Endothelial cell (in vitro differentiated cells): ENCODE measurements at regions not wholly inside any gene's neighbourhood (a gene's known extent, or its start where the extent isn't known, plus 50 kb on each side); places are given as distances from the start of the nearest gene placed in this dataset.

Experiments used
- DNase-seq: peaks from one replicate; pipeline ENCODE4 v3.0.0; 2021; ENCODE audit warnings: low spot score
- H3K27ac Mint-ChIP-seq: one replicate; pipeline ENCODE4 v1.8.0; 2021; ENCODE audit warnings: mixed read lengths, inconsistent platforms; ENCODE audit not compliant: unreplicated experiment
- H3K27me3 Mint-ChIP-seq: one replicate; pipeline ENCODE4 v1.8.0; 2021; ENCODE audit warnings: mild to moderate bottlenecking, moderate library complexity, mixed read lengths, inconsistent platforms; ENCODE audit not compliant: unreplicated experiment
- H3K36me3 Mint-ChIP-seq: one replicate; pipeline ENCODE4 v1.8.0; 2021; ENCODE audit warnings: mild to moderate bottlenecking, low read depth, mixed read lengths, inconsistent platforms; ENCODE audit not compliant: unreplicated experiment
- H3K4me1 Mint-ChIP-seq: one replicate; pipeline ENCODE4 v1.8.0; 2021; ENCODE audit warnings: mild to moderate bottlenecking, mixed read lengths, inconsistent platforms; ENCODE audit not compliant: unreplicated experiment
- H3K4me3 Mint-ChIP-seq: one replicate; pipeline ENCODE4 v1.8.0; 2021; ENCODE audit warnings: mild to moderate bottlenecking, mixed read lengths, inconsistent platforms; ENCODE audit not compliant: unreplicated experiment
- H3K9me3 Mint-ChIP-seq: one replicate; pipeline ENCODE4 v1.8.0; 2021; ENCODE audit warnings: mixed read lengths, inconsistent platforms; ENCODE audit not compliant: unreplicated experiment
- CTCF ChIP-seq: fragments of 200-600 bp; sonication (generic); IDR thresholded peaks from one replicate; pipeline ENCODE4 v1.5.0; 2021; ENCODE audit warnings: antibody characterized with exemption; ENCODE audit not compliant: unreplicated experiment

- H3K4me3 Mint-ChIP-seq, result no peak overlapping the region
These were observed 1433.2 kb downstream of the LRFN5 start for GRCh38 chr14:43039881-43040280.

GRCh38 chr14:43031598-43031997, 1424.9 kb downstream of the LRFN5 start:
- Mint-ChIP-seq H3K36me3 (no peaks in the 10 kb centered on the region), H3K9me3 (no peaks in the 10 kb centered on the region), H3K4me1 (no peaks in the 10 kb centered on the region), H3K27ac (no peak overlapping the region), H3K27me3 (no peaks in the 10 kb centered on the region), H3K4me3 (no peak overlapping the region)
- no peak for DNase-seq
- no peak for TF ChIP-seq CTCF

More at GRCh38 chr14:43039881-43040280, 1433.2 kb downstream of the LRFN5 start:
- H3K36me3 Mint-ChIP-seq, result no peaks in the 10 kb centered on the region
- no peaks in the 10 kb centered on the region for H3K9me3 Mint-ChIP-seq
- H3K27ac Mint-ChIP-seq, result no peak overlapping the region
- no peaks in the 10 kb centered on the region for H3K4me1 Mint-ChIP-seq
- no peaks in the 10 kb centered on the region for H3K27me3 Mint-ChIP-seq
- no peak for TF ChIP-seq CTCF
- DNase-seq, result no peak

- Mint-ChIP-seq H3K4me3 (no peak overlapping the region), H3K9me3 (no peaks in the 10 kb centered on the region), H3K4me1 (no peaks in the 10 kb centered on the region), H3K36me3 (no peaks in the 10 kb centered on the region), H3K27me3 (no peaks in the 10 kb centered on the region), H3K27ac (no peak overlapping the region)
- TF ChIP-seq CTCF, result no peak
- DNase-seq, result no peak
These were observed 1415.6 kb downstream of the LRFN5 start for GRCh38 chr14:43022094-43022800.

GRCh38 chr14:43019826-43020225, 1413.2 kb downstream of the LRFN5 start:
- Mint-ChIP-seq H3K27ac (no peak overlapping the region), H3K4me3 (no peak overlapping the region), H3K9me3 (no peaks in the 10 kb centered on the region), H3K36me3 (no peaks in the 10 kb centered on the region), H3K27me3 (no peaks in the 10 kb centered on the region), H3K4me1 (no peaks in the 10 kb centered on the region)
- no peak for TF ChIP-seq CTCF
- no peak for DNase-seq

GRCh38 chr14:43014338-43014737, 1407.7 kb downstream of the LRFN5 start:
- Mint-ChIP-seq H3K36me3 (no peaks in the 10 kb centered on the region), H3K27me3 (no peaks in the 10 kb centered on the region), H3K27ac (no peak overlapping the region), H3K4me3 (no peak overlapping the region), H3K4me1 (no peaks in the 10 kb centered on the region), H3K9me3 (no peaks in the 10 kb centered on the region)
- TF ChIP-seq CTCF, result no peak
- no peak for DNase-seq
